Kidney (tissue), 13 donors: ENCODE measurements at regions not wholly inside any gene's neighbourhood (a gene's known extent, or its start where the extent isn't known, plus 50 kb on each side); places are given as distances from the start of the nearest gene placed in this dataset.
A peak's percentile ranks its signal among the peaks of the same experiment; 100 is the strongest.

Experiments
- DNase-seq, 5 donors: peaks; one replicate each; pipeline ENCODE4 v3.0.0-alpha.2; 2013 to 2020
- FAIRE-seq: peaks from 2 replicates; lab custom pipeline; 2012; peaks lifted over from hg19 to GRCh38; lab: Jason Lieb, UNC
- H3K27ac ChIP-seq, 2 donors: one replicate each; pipeline ENCODE4 v1.7.0; 2013; ENCODE audit warnings: low read depth in 2 of 2, low read length in 2 of 2, inconsistent platforms in 1 of 2
- H3K27me3 ChIP-seq: one replicate; pipeline ENCODE4 v1.7.1; 2013; ENCODE audit warnings: low read length, inconsistent platforms; ENCODE audit not compliant: control insufficient read depth, insufficient read depth
- H3K36me3 ChIP-seq, 3 donors: one replicate each; pipeline versions ENCODE4 v1.7.0 to v1.7.1; 2013; ENCODE audit warnings: low read length in 3 of 3, control low read depth in 1 of 3, inconsistent platforms in 1 of 3; ENCODE audit not compliant: insufficient read depth in 3 of 3, control insufficient read depth in 2 of 3
- H3K4me1 ChIP-seq, 3 donors: one replicate each; pipeline versions ENCODE4 v1.7.0 to v1.7.1; 2013; ENCODE audit warnings: low read length in 3 of 3, inconsistent platforms in 1 of 3, low read depth in 1 of 3; ENCODE audit not compliant: control insufficient read depth in 2 of 3, insufficient read depth in 2 of 3
- H3K4me3 ChIP-seq, 3 donors: one replicate each; pipeline versions ENCODE4 v1.7.0 to v1.8.1; 2013; ENCODE audit warnings: low read length in 3 of 3, control low read depth in 1 of 3, inconsistent platforms in 1 of 3
- H3K9ac ChIP-seq, 3 donors: one replicate each; pipeline versions ENCODE4 v1.7.0 to v1.7.1; 2013; ENCODE audit warnings: low read length in 3 of 3, control low read depth in 1 of 3, inconsistent platforms in 1 of 3
- H3K9me3 ChIP-seq, 3 donors: one replicate each; pipeline versions ENCODE4 v1.7.0 to v1.7.1; 2013; ENCODE audit warnings: low read length in 3 of 3, control low read depth in 1 of 3, inconsistent platforms in 1 of 3; ENCODE audit not compliant: control insufficient read depth in 2 of 3, insufficient read depth in 1 of 3
- intact Hi-C: fragments of 100-400 bp; cut with DNase I; formaldehyde crosslinking; loops from one replicate; pipeline ENCODE4 v1.11.1; 2022
- TF ChIP-seq, protein P1 (sequence below): IDR thresholded peaks from 3 replicates; pipeline ENCODE4 v1.5.1; 2012; ENCODE audit warnings: mild to moderate bottlenecking, moderate library complexity, borderline replicate concordance; ENCODE audit not compliant: insufficient read depth; ENCODE audit errors: extremely low read depth
- donor health status: control.
- donor health status: control.
- donor health status: control.
- donor health status: control.
- donor health status: control.
- donor health status: DM: yes; HTN: yes; CAD: no.
- donor health status: Normal renal cell carcinoma (clear cell type).

DNA sequence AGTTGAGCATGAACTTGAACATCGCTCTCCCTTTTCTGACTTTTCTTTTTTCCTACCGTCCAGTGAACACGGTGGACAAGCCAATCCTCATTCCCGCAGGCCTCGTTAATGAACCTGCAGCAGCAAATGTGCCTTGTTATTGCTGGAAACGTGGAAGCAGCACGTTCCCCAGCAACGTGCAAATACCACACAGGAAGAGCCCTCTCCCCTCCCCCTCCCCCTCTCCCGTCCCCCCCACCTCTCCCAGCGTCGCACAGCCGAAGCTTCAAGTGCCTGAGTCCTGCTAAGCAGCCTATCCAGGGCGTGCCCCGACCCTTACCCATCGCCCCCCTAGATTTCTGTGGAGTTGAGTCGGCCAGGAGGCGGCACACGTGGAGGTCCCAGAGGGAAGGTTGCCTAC lies 219.9 kb downstream of the BCOR start:
- peaks cover 0 to 6% (median 0%) of the 10 kb centered on the region in 3 donors for H3K4me1 ChIP-seq
- DNase-seq (peak in 4 of 5 donors; percentile 49 to 69 (median 56)), FAIRE-seq (no peak)
- no peaks in the 10 kb centered on the region for H3K27me3 ChIP-seq
- H3K36me3 ChIP-seq, result no peaks in the 10 kb centered on the region
- H3K27ac ChIP-seq, result no peak overlapping the region
- intact Hi-C loops, result no loop called here
- H3K9me3 ChIP-seq, result no peaks in the 10 kb centered on the region
- no peak overlapping the region for H3K9ac ChIP-seq
- TF ChIP-seq, protein P1, sequence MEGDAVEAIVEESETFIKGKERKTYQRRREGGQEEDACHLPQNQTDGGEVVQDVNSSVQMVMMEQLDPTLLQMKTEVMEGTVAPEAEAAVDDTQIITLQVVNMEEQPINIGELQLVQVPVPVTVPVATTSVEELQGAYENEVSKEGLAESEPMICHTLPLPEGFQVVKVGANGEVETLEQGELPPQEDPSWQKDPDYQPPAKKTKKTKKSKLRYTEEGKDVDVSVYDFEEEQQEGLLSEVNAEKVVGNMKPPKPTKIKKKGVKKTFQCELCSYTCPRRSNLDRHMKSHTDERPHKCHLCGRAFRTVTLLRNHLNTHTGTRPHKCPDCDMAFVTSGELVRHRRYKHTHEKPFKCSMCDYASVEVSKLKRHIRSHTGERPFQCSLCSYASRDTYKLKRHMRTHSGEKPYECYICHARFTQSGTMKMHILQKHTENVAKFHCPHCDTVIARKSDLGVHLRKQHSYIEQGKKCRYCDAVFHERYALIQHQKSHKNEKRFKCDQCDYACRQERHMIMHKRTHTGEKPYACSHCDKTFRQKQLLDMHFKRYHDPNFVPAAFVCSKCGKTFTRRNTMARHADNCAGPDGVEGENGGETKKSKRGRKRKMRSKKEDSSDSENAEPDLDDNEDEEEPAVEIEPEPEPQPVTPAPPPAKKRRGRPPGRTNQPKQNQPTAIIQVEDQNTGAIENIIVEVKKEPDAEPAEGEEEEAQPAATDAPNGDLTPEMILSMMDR, result no peak
- H3K4me3 ChIP-seq, result no peak overlapping the region

DNA sequence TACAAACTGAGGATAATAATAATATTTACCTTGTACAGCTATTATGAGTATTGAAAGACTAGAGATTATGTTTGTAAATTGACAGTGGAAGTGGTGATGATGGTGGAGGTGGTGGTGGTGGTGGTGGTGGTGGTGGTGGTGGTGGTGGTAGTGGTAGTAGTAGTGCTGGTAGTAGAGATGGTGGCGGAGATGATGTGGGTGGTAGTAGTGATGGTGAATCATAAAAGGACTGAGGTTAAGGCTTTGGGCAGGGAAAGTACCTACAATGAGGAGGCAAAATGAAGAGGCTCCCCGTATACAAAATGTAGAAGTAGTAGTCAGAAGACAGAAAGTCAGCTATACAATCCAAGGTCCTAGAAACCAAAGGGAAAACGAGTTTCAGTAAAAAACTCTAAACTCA lies 214.1 kb downstream of the BCOR start:
- Histone ChIP-seq H3K9ac (no peak overlapping the region), H3K4me1 (no peaks in the 10 kb centered on the region), H3K27ac (no peak overlapping the region), H3K27me3 (no peaks in the 10 kb centered on the region), H3K9me3 (no peaks in the 10 kb centered on the region), H3K4me3 (no peak overlapping the region), H3K36me3 (no peaks in the 10 kb centered on the region)
- intact Hi-C loops, result no loop called here
- no peak for FAIRE-seq
- TF ChIP-seq, protein P1, result no peak
- DNase-seq, result no peak

DNA sequence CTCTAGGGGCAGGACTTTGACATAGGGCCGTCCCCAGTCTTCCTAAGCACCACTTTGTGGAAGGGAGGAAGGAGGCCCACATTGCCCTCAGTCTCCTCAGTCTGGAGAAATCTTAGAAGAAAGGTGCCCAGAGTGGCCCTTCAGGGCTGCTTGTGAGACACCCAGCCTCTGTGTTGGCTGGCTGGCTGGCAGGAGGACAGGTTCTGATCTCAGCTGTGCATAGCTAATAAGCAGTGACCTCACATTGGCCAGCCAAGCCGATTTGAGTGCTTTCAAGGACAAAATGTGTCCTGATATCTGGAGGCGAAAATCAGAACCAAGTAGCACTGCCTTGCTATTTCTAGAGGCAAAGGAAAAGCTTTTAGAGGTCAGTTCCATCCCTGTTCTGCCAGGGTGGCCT lies 211.5 kb downstream of the BCOR start:
- TF ChIP-seq, protein P1, result no peak
- no peaks in the 10 kb centered on the region for H3K4me1 ChIP-seq
- no peak overlapping the region for H3K9ac ChIP-seq
- intact Hi-C loops, result no loop called here
- no peaks in the 10 kb centered on the region for H3K27me3 ChIP-seq
- H3K4me3 ChIP-seq, result no peak overlapping the region
- H3K27ac ChIP-seq, result no peak overlapping the region
- H3K36me3 ChIP-seq, result no peaks in the 10 kb centered on the region
- DNase-seq (no peak), FAIRE-seq (no peak)
- no peaks in the 10 kb centered on the region for H3K9me3 ChIP-seq

DNA sequence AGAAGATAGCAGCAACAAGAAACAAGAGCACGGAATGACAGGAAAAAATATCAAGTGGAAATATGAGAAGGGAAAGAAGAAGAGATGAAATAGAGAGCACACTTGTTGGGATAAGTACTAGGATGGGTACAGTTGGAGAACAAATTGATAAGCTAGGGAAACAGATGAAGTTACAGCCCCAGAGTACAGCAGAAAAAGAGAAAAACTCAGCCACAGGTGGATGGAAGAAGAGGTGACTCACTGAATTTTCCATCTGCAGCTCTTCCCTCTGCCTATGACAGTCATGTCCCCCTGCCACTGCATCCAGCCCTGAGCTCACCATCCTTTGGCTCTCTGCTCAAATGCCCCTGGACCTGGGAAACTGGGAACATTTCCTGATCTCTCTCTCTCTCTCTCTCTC lies 209.0 kb downstream of the BCOR start:
- Histone ChIP-seq H3K4me1 (no peaks in the 10 kb centered on the region), H3K9ac (no peak overlapping the region), H3K4me3 (no peak overlapping the region), H3K9me3 (no peaks in the 10 kb centered on the region), H3K27ac (no peak overlapping the region), H3K36me3 (no peaks in the 10 kb centered on the region), H3K27me3 (no peaks in the 10 kb centered on the region)
- no peak for FAIRE-seq
- no peak for DNase-seq
- intact Hi-C loops, result no loop called here
- TF ChIP-seq, protein P1, result no peak
